SK-N-SH (cell line): ENCODE measurements at regions not wholly inside any gene's neighbourhood (a gene's known extent, or its start where the extent isn't known, plus 50 kb on each side); places are given as distances from the start of the nearest gene placed in this dataset.

Experiments
- FOXJ3 ChIP-seq: sonication (generic); formaldehyde crosslinking; IDR thresholded peaks from 2 replicates; pipeline ENCODE4 v1.5.1; 2020; ENCODE audit warnings: mild to moderate bottlenecking, missing genetic modification reagents
- JUND ChIP-seq: IDR thresholded peaks from 2 replicates; pipeline ENCODE4 v1.4.0; 2012
- PBX3 ChIP-seq: IDR thresholded peaks from 2 replicates; pipeline ENCODE4; 2012
- RAD21 ChIP-seq: IDR thresholded peaks from 2 replicates; pipeline ENCODE4 v1.6.1; 2012; ENCODE audit warnings: mild to moderate bottlenecking, low read length
- RFX5 ChIP-seq: IDR thresholded peaks from 2 replicates; pipeline ENCODE4 v1.6.1; 2012; ENCODE audit warnings: mild to moderate bottlenecking, improper control_type of control experiment, low read length
- TAF1 ChIP-seq: IDR thresholded peaks from 2 replicates; pipeline ENCODE4 v1.6.1; 2012; ENCODE audit warnings: low read depth, mild to moderate bottlenecking, low read length, moderate library complexity, borderline replicate concordance
- TF ChIP-seq, protein P1 (sequence below): fragments of 200-600 bp; sonication (generic); IDR thresholded peaks from 2 replicates; pipeline ENCODE4 v1.6.1; 2017; ENCODE audit warnings: antibody characterized with exemption, mild to moderate bottlenecking, moderate library complexity
- TF ChIP-seq, protein P2 (sequence below): IDR thresholded peaks from 2 replicates; pipeline ENCODE4 v1.4.0; 2012; ENCODE audit warnings: low read depth

GRCh38 chr3:189500299-189500698 lies 130.9 kb upstream of the TP63 start:
- TF ChIP-seq TAF1 (no peak), RFX5 (no peak), FOXJ3 (CRISPR knock-in tag) (no peak), RAD21 (no peak), PBX3 (no peak), JUND (no peak)
- TF ChIP-seq, protein P1, sequence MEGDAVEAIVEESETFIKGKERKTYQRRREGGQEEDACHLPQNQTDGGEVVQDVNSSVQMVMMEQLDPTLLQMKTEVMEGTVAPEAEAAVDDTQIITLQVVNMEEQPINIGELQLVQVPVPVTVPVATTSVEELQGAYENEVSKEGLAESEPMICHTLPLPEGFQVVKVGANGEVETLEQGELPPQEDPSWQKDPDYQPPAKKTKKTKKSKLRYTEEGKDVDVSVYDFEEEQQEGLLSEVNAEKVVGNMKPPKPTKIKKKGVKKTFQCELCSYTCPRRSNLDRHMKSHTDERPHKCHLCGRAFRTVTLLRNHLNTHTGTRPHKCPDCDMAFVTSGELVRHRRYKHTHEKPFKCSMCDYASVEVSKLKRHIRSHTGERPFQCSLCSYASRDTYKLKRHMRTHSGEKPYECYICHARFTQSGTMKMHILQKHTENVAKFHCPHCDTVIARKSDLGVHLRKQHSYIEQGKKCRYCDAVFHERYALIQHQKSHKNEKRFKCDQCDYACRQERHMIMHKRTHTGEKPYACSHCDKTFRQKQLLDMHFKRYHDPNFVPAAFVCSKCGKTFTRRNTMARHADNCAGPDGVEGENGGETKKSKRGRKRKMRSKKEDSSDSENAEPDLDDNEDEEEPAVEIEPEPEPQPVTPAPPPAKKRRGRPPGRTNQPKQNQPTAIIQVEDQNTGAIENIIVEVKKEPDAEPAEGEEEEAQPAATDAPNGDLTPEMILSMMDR = no peak
- TF ChIP-seq, protein P2, sequence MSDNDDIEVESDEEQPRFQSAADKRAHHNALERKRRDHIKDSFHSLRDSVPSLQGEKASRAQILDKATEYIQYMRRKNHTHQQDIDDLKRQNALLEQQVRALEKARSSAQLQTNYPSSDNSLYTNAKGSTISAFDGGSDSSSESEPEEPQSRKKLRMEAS = no peak
